Skeletal muscle tissue (tissue), 3 donors: ENCODE measurements at regions not wholly inside any gene's neighbourhood (a gene's known extent, or its start where the extent isn't known, plus 50 kb on each side); places are given as distances from the start of the nearest gene placed in this dataset.

Experiments
- H3K27ac ChIP-seq: one replicate; pipeline ENCODE4 v1.7.0; 2013; ENCODE audit warnings: mild to moderate bottlenecking, low read depth, low read length, inconsistent platforms
- H3K27me3 ChIP-seq, 3 donors: one replicate each; pipeline ENCODE4 v1.7.0; 2013; ENCODE audit warnings: low read length in 3 of 3; ENCODE audit not compliant: control insufficient read depth in 3 of 3, insufficient read depth in 3 of 3
- H3K36me3 ChIP-seq, 3 donors: one replicate each; pipeline ENCODE4 v1.7.0; 2013; ENCODE audit warnings: low read length in 3 of 3; ENCODE audit not compliant: control insufficient read depth in 3 of 3, insufficient read depth in 3 of 3
- H3K4me1 ChIP-seq, 3 donors: one replicate each; pipeline ENCODE4 v1.7.0; 2013; ENCODE audit warnings: low read length in 3 of 3, mild to moderate bottlenecking in 3 of 3; ENCODE audit not compliant: control insufficient read depth in 3 of 3, insufficient read depth in 3 of 3
- H3K4me3 ChIP-seq, 3 donors: one replicate each; pipeline ENCODE4 v1.7.0; 2013; ENCODE audit warnings: low read length in 3 of 3
- H3K9ac ChIP-seq, 3 donors: one replicate each; pipeline ENCODE4 v1.7.0; 2013; ENCODE audit warnings: low read length in 3 of 3, mild to moderate bottlenecking in 3 of 3, moderate library complexity in 2 of 3, low read depth in 1 of 3
- H3K9me3 ChIP-seq, 3 donors: one replicate each; pipeline ENCODE4 v1.7.0; 2013; ENCODE audit warnings: low read length in 3 of 3; ENCODE audit not compliant: control insufficient read depth in 3 of 3
- donor health status: Osteomylitis.

DNA sequence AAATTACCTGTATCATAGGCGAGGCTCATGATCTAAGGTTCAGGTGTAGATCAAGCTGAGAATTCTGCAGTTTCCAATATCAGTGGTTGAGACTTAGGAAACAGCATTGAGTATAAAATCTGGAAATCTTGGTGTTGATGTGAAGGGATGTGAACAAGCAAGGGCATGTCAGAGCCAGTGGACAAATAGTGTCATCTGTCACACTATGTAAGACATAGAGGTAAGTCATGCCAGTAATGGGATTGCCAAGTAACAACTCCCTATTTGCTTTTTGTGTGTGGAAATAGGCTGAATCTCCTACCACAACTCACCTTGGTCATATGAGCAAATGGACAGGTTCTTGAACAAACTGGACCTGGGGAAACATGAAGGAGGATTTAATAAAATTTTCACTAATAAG, 334.5 kb upstream of the EMCN start:
- Histone ChIP-seq H3K27ac (no peak overlapping the region), H3K27me3 (no peaks in the 10 kb centered on the region), H3K4me3 (no peak overlapping the region), H3K36me3 (no peaks in the 10 kb centered on the region), H3K9me3 (no peaks in the 10 kb centered on the region), H3K9ac (no peak overlapping the region), H3K4me1 (no peaks in the 10 kb centered on the region)

DNA sequence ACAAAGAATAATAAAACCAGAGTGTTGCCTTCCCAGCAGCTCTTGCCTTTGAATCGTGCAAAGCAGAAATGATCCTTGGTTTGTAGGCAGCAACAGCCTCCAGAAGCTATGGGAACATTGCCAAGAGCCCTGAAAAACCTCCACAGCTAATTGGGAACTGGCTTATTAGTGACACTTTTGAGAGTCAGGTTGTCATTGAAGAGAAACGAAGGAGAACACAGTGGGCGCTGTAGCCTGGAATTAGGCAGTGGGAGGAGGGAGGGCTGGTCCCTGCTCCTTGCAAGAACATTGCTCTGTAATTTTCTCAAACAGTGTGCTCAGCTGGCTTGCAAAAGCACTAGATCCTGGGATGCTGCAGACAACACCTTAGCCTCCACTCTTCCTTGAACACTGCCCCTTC, 331.5 kb upstream of the EMCN start:
- no peaks in the 10 kb centered on the region for H3K27me3 ChIP-seq
- H3K4me1 ChIP-seq: no peaks in the 10 kb centered on the region
- no peak overlapping the region for H3K27ac ChIP-seq
- no peak overlapping the region for H3K4me3 ChIP-seq
- H3K9me3 ChIP-seq: no peaks in the 10 kb centered on the region
- H3K36me3 ChIP-seq: no peaks in the 10 kb centered on the region
- no peak overlapping the region for H3K9ac ChIP-seq

DNA sequence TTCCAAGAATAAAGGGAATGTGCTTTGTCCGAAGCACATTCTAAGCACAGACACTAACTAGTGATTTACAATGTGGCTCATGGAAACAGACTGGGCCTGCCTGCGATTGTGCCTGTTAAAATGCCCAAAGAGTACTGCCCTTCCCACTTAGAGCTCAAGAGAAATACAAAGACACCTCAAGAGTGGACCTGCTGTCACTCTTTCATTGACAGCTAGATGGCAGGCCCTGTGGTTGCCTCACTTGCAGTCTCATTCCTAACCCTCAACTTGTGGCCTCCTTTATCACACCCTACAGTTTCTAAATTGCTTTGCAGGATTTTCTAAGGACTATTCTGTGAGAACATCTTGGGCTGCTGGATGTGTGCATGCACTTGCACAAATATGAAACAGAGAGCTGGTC, 331.0 kb upstream of the EMCN start:
- Histone ChIP-seq H3K9me3 (no peaks in the 10 kb centered on the region), H3K4me1 (no peaks in the 10 kb centered on the region)

DNA sequence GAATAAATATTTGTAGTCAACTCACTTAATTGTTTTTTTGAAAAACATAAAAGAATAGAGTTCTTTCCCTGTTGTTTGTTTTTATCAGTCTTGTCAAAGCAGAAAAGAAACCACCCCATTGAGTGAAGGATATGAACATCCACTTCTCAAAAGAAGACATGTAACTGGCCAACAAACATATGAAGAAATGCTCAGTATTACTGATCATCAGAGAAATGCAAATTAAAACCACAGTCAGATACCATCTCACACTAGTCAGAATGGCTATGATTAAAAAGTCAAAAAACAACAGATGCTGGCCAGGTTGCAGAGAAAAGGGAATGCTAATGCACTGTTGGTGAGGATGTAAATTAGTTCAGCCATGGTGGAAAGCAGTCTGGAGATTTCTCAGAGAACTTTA, 326.1 kb upstream of the EMCN start:
- no peaks in the 10 kb centered on the region for H3K4me1 ChIP-seq
- no peaks in the 10 kb centered on the region for H3K36me3 ChIP-seq
- H3K9ac ChIP-seq: no peak overlapping the region
- H3K27ac ChIP-seq: no peak overlapping the region
- no peaks in the 10 kb centered on the region for H3K9me3 ChIP-seq
- H3K27me3 ChIP-seq: no peaks in the 10 kb centered on the region
- no peak overlapping the region for H3K4me3 ChIP-seq

More for the DNA sequence above, 331.0 kb upstream of the EMCN start:
- H3K27me3 ChIP-seq: no peaks in the 10 kb centered on the region
- H3K4me3 ChIP-seq: no peak overlapping the region
- no peak overlapping the region for H3K27ac ChIP-seq
- no peak overlapping the region for H3K9ac ChIP-seq
- H3K36me3 ChIP-seq: no peaks in the 10 kb centered on the region

DNA sequence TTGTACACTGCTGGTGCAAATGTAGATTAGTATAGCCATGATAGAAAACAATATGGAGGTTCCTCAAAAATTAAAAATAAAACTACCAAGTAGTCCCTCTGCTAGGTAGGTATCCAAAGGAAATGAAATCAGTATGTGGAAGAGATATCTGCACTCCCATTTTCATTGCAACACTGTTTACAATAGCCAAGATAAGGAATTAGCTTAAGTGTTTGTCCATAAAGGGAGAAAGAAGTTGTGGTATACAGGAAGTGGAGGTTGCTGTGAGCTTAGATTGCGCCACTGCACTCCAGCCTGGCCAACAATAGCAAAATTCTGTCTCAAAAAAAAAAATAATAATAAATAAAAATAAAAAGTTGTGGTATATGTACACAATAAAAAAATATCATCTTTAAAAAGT, 325.0 kb upstream of the EMCN start:
- Histone ChIP-seq H3K4me3 (no peak overlapping the region), H3K27ac (no peak overlapping the region), H3K4me1 (no peaks in the 10 kb centered on the region)

DNA sequence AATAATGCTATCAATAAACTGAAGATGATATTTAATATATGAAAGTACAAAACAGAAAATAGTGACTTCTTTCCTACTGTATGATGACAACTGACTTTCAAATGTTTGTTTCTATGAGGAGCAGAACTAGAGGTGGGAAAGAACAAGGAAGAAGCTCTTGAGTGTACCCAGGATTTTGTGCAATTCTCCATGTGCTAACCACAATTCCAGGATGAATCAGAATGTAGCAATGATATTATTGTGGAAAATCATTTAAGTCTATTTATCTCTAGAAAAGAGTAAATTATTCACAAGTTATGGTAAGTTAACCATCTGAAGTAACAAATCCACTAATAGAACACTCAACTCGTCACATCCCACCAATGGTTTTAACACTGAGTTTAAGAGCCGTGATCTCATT, 324.1 kb upstream of the EMCN start:
- H3K4me3 ChIP-seq: no peak overlapping the region
- no peaks in the 10 kb centered on the region for H3K27me3 ChIP-seq
- no peaks in the 10 kb centered on the region for H3K9me3 ChIP-seq
- H3K27ac ChIP-seq: no peak overlapping the region
- no peaks in the 10 kb centered on the region for H3K36me3 ChIP-seq
- H3K9ac ChIP-seq: no peak overlapping the region
- no peaks in the 10 kb centered on the region for H3K4me1 ChIP-seq

More for the DNA sequence above, 325.0 kb upstream of the EMCN start:
- H3K9ac ChIP-seq: no peak overlapping the region
- no peaks in the 10 kb centered on the region for H3K27me3 ChIP-seq
- H3K36me3 ChIP-seq: no peaks in the 10 kb centered on the region
- no peaks in the 10 kb centered on the region for H3K9me3 ChIP-seq

DNA sequence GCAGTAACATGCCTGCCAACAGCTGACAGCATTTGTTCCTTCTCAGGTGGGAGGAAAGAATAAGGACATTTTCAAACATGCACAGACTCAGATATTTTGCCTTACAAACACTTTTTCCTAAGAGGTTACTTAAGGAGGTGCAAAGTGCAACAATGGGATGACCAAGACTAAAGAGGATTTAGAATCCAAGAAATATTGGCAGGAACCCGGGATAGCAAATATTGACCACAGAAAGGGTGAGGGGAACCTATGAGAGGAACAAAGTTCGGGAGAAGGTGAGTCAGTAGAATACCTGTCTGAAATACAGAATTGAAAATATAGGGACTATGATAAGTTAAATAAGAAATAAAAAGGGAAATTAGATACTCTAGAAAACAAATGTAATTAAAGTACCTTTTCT, 321.9 kb upstream of the EMCN start:
- no peak overlapping the region for H3K9ac ChIP-seq
- H3K36me3 ChIP-seq: no peaks in the 10 kb centered on the region
- no peaks in the 10 kb centered on the region for H3K4me1 ChIP-seq
- no peak overlapping the region for H3K27ac ChIP-seq
- H3K9me3 ChIP-seq: no peaks in the 10 kb centered on the region
- H3K27me3 ChIP-seq: no peaks in the 10 kb centered on the region
- H3K4me3 ChIP-seq: no peak overlapping the region

DNA sequence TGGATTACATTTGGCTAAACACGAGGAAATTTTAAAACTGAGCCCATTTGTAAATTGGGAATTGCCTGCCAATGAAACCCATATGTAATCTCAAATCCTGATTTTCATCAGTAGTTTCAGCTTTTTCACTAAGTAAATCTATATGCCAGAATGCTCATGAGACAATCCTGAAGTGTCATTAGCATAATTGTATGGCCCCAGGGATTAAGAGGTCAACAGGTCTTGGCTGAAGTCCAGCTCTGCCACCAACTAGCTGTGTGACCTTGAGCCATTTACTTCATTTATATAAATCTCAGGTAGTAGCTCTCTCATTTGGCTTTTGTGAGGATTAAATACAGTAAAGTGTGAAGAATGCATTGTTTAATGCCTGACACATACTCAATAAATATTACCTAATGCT, 320.5 kb upstream of the EMCN start:
- H3K36me3 ChIP-seq: no peaks in the 10 kb centered on the region
- no peaks in the 10 kb centered on the region for H3K27me3 ChIP-seq
- H3K4me3 ChIP-seq: no peak overlapping the region
- no peaks in the 10 kb centered on the region for H3K9me3 ChIP-seq
- no peaks in the 10 kb centered on the region for H3K4me1 ChIP-seq
- no peak overlapping the region for H3K9ac ChIP-seq
- H3K27ac ChIP-seq: no peak overlapping the region

DNA sequence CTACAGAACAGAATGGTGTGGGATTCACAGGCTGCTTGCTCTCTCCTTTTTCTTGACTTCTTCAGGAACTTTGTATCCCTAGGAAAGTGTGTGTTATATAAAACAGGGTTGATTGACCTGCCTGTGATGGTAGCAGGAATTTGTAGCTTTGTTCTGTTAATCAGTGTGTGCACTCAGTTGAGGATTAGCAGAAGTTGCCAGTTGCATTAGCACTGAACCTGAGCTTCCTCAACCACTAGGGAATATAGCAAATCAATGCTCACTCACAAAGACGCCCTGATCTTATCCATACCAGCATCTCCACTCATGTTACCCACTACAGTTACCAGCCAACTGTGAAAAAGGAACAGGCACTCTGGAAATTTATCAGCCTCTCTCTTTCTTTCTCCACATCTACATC, 319.1 kb upstream of the EMCN start:
- Histone ChIP-seq H3K9me3 (no peaks in the 10 kb centered on the region), H3K9ac (no peak overlapping the region), H3K27ac (no peak overlapping the region), H3K27me3 (no peaks in the 10 kb centered on the region), H3K4me1 (no peaks in the 10 kb centered on the region), H3K4me3 (no peak overlapping the region), H3K36me3 (no peaks in the 10 kb centered on the region)

DNA sequence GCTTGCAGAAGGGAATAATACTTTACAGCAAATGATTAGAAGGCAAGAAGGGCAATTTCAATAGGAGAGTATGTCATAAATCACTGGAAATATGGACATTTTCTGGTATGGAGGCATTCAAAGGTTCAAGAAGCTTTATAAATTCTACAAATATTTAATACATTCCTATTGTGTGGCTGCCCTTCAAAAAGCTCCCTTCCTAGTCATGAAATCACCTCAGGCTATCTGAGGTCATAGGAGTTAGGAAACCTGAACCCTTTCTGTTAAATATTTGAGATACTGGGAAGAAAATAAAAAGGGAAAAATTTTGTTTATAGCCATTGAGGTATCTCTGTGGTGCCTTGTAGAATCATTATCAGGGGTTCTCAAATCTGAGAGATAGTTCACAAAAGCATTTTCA, 316.8 kb upstream of the EMCN start:
- no peak overlapping the region for H3K9ac ChIP-seq
- H3K4me1 ChIP-seq: no peaks in the 10 kb centered on the region
- H3K4me3 ChIP-seq: no peak overlapping the region
- H3K27ac ChIP-seq: no peak overlapping the region
- H3K27me3 ChIP-seq: no peaks in the 10 kb centered on the region
- H3K36me3 ChIP-seq: no peaks in the 10 kb centered on the region
- no peaks in the 10 kb centered on the region for H3K9me3 ChIP-seq

DNA sequence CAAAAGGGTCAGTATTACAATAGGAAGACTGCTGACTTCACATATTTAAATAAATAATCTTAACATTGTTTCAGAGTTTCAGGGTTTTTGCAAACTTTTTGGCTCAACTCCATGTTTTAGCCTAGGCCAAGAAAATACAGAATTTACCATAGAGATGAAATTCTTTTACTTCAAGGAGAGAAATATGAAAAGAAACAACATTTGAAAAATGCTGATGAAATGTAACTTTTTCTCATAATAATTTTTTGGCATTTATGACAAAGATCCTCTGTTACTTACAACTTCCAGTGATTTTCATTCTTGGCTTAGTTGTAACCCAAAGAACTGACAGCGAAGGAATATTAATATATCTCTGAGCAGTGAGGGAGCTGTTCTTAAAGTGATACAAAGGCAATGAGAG, 316.1 kb upstream of the EMCN start:
- Histone ChIP-seq H3K4me3 (no peak overlapping the region), H3K27me3 (no peaks in the 10 kb centered on the region), H3K27ac (no peak overlapping the region), H3K9ac (no peak overlapping the region), H3K4me1 (no peaks in the 10 kb centered on the region), H3K36me3 (no peaks in the 10 kb centered on the region), H3K9me3 (no peaks in the 10 kb centered on the region)
